WI38 (cell line): ENCODE measurements at regions not wholly inside any gene's neighbourhood (a gene's known extent, or its start where the extent isn't known, plus 50 kb on each side); places are given as distances from the start of the nearest gene placed in this dataset.

ENCODE experiments used
- H3K4me3 ChIP-seq: 2 replicates; pipeline ENCODE4 v1.5.1; 2011; ENCODE audit warnings: low read depth, mild to moderate bottlenecking, control low read depth, low read length
- TF ChIP-seq, protein P1 (sequence below): IDR thresholded peaks from 2 replicates; pipeline ENCODE4 v1.5.1; 2012; ENCODE audit warnings: low read depth, mild to moderate bottlenecking, control low read depth, low read length

DNA sequence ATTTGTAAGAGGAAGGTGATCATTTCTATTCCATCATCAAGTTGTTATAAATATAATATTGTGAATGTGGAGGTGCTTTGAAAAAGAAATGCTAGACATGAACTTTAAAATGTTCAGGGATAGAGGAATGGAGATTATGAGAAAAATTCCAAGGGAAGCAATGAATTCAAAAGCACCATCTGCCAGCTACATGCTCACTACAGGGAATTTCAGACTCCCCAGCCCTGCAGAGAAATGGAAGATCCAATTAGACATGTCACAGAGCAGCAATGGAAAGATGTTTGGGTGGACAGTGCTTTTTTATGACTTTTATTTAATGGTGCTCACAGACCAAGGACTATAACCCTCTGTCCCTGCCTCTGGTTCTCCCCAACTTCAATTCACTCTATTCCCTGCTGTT, 209.7 kb downstream of the ESM1 start:
- TF ChIP-seq, protein P1, sequence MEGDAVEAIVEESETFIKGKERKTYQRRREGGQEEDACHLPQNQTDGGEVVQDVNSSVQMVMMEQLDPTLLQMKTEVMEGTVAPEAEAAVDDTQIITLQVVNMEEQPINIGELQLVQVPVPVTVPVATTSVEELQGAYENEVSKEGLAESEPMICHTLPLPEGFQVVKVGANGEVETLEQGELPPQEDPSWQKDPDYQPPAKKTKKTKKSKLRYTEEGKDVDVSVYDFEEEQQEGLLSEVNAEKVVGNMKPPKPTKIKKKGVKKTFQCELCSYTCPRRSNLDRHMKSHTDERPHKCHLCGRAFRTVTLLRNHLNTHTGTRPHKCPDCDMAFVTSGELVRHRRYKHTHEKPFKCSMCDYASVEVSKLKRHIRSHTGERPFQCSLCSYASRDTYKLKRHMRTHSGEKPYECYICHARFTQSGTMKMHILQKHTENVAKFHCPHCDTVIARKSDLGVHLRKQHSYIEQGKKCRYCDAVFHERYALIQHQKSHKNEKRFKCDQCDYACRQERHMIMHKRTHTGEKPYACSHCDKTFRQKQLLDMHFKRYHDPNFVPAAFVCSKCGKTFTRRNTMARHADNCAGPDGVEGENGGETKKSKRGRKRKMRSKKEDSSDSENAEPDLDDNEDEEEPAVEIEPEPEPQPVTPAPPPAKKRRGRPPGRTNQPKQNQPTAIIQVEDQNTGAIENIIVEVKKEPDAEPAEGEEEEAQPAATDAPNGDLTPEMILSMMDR: no peak
- H3K4me3 ChIP-seq: no peak overlapping the region

DNA sequence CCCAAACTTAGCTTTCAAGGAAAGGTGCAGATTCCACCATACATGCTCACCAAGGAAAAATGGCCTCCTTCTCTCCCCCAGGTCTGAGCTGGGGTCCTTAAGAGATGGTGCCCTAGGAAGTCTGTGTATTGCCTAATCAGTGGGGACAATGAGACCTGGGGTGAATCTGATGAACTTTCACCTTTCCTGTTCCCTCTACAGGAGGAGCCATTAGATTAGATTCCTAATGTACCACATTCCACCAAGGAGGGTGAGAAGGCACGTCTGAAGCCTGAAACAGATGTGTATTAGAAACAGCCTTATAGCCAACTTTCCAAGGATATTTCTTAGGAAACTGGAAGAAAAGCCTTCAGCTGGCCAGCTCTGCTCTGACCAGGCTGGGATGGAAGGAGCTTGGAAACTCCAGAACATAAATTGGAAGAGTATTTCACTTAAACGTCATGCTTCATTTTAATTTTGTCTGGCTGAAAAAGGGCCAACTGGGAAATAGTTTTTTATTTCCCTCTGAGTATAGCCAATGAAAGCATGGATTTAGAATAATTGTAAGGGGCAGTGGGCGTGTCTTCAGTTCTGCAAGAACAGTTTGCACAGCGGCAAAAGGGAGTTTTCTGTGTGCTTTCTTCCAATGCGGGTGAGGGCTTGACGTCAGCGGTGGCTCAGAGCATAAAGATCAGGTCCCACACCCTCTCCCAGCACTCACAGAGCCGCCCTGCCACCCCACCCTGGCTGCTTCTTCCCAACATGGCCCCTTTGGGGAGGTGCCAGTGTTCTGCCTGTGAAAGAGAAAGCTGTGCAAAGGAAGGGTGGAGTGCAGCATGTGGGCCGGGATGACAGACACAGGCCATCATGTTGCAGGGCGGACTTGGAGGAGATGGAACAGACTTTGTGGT, 210.9 kb downstream of the ESM1 start:
- TF ChIP-seq, protein P1: no peak
- H3K4me3 ChIP-seq: no peak overlapping the region

DNA sequence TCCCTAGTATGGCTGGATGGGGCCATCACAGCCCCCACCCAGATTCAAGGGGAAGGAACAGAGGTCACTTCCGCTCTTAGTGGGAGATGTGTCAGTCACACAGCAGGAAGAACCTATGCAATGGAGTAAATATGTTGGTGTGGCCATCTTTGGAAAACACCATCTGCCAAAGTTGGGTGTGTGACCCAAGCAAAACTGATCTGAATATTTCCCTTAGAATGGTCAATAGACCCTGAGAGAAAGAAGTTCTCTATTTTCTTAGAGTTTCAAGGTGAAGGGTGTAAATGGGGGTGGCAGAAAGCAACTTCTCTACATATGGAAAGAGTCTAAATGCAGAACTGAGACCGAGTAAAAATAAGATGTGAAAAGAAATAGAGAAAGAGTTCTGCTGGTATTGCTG, 212.7 kb downstream of the ESM1 start:
- TF ChIP-seq, protein P1: no peak
- no peak overlapping the region for H3K4me3 ChIP-seq

DNA sequence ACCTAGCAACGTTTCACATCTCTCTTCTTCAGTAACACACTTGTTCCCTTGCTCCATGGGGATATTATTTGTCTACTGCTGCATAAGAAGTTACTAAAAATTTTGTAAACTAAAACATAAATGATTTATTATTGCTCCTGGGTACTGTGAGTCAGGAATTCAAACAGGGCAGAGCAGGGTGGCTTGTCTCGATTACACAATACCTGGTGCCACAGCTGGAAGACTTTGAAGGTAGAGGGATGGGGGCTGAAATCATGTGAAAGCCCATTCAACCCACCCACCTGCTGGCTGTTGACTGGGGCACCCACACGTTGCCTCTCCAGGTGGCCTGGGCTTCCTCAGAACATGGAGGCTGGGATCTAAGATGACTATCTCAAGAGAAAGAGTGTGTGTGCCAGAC, 213.2 kb downstream of the ESM1 start:
- H3K4me3 ChIP-seq: no peak overlapping the region
- TF ChIP-seq, protein P1: no peak

DNA sequence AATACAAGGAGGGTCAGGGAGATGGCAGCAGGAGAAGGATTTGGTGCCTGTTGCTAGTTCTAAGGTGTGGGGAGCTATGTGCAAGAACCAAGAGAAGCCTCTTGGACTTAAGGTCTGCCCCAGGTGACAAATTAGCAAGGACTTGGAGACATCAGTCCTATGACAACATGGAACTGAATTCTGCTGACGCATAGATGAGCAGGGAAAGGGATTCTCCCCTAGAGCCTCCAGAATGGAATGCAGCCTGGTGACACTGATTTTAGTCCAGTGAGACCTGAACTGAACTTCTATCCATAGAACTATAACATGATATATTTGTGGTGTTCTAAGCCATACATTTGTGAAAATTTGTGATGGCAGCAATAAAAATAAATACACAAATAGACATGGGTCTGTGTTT, 215.6 kb downstream of the ESM1 start:
- TF ChIP-seq, protein P1: no peak
- no peak overlapping the region for H3K4me3 ChIP-seq

DNA sequence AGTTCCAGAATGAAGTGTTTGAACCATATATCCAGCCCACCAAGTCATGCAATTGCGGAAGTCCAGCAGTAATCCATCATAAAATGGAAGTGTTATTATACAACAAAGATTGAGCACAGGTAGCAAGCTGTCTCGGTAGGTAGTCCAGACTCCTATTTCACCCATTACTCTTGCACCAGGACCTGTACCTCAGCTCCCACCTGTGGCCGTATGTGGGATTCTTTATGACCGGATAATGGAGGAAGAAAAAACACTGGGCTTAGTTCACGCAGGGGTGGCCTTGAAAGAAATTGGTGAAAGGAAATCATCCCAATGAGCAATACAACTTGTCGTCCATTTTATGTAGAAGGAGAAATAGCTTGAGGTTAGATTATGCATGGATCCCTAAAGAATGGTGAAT, 216.3 kb downstream of the ESM1 start:
- TF ChIP-seq, protein P1: no peak
- H3K4me3 ChIP-seq: no peak overlapping the region

DNA sequence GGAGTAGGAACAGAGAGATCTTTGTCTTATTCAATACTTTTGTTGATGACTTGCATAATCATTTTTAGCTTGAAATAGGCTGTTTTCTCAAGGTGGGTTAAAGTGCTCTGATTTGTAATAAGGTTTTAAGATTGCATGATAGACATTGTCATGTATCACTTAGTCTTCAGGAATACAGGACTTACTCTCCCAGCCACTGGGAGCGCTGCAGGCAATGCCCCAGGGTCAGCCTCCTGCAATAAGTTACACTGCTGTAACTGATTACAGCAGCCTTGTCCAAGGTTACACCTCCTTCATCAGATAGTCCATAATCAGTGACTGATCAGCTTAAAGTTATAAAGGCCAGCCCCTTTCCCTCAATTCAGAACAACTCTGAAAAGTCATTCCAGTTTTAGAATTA, 218.6 kb downstream of the ESM1 start:
- TF ChIP-seq, protein P1: no peak
- no peak overlapping the region for H3K4me3 ChIP-seq
